ENCODE measurements at regions not wholly inside any gene's neighbourhood (a gene's known extent, or its start where the extent isn't known, plus 50 kb on each side); places are given as distances from the start of the nearest gene placed in this dataset.

DNA sequence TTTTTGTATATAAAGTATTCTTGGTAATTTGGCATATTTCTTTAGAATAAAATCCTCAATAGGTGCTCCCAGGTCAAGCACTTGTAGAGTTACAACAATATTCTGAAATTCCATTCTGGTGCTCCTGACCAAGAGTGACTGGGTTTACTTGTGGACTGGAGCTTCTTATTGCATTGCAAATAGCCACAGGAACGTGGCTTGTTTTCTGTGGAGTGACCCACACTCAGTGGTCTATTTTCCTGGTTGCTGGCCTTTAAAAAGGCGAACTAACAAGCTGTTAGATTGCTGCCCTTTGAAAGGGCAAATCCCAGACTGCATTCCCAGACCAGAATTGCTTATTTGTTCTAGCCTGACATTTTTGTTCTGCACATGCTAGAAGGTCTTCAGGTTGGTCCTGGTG is 658.8 kb upstream of the GOT2 start:
- TF ChIP-seq CTCF (conservative IDR thresholded peaks at IDR 0.05; ENCODE audit: low read depth, low read length) = no peak
- H3K4me3 ChIP-seq (ENCODE audit: low read length) = no peak overlapping the region
- DNase-seq (ENCODE audit: low read depth) = no peak

DNA sequence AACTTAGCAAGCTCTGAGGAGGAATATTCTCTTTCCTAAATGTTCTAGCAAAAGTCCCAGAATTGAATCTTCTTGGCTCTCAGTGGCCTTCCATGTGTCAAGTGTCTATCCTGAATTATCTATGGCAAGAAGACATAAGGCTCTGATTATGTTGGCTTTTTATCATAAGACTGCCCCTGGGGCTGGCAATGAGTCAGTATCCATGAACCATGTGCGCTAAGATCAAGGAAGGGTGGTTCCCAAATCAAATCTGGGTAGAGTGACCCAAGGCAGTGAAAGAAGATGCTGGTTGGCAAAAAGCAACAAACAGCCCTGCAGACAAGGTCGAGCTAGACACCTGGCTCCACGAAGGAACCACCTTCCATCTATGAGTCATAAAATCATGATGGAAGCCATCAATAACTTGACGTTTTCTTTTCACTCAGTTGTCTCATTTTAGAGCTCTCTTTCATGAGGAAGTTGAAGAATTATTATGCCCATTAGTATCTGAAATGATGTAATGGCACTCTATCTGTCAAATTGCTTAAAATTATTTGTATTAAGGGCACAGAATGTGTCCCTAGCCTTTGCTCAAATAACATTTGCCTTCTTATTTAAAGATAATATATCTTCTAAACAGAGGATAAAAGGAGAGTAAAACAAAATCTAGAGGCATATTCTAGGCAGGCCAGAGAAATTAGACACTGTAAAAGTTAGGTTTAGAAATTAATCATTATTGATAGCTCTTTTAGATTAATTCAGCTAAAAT is 657.7 kb upstream of the GOT2 start:
- DNase-seq (ENCODE audit: low read depth) = no peak
- H3K4me3 ChIP-seq (ENCODE audit: low read length) = no peak overlapping the region
- no peak for TF ChIP-seq CTCF (conservative IDR thresholded peaks at IDR 0.05; ENCODE audit: low read depth, low read length)

DNA sequence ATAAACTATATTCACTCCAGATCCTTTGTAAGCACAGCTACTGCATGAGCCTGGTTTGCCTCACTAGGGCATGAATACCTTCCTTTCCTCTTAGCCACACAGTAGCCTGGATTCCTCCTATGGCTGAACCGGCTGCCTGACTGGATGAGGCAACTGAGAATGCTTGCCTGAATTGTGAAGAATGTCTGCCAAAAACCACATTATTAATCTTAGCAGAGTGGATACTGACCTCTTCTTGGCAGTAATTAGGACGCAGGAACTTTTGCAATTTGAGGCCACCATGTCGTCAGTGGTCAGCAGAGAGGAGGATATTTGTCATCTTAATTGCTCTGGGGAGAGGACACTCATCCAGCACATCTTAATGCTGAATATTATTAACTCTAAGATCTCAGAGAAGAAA is 651.8 kb upstream of the GOT2 start:
- TF ChIP-seq CTCF (conservative IDR thresholded peaks at IDR 0.05; ENCODE audit: low read depth, low read length) = no peak
- peak; percentile 87 for DNase-seq (ENCODE audit: low read depth)
- H3K4me3 ChIP-seq (ENCODE audit: low read length) = no peak overlapping the region

DNA sequence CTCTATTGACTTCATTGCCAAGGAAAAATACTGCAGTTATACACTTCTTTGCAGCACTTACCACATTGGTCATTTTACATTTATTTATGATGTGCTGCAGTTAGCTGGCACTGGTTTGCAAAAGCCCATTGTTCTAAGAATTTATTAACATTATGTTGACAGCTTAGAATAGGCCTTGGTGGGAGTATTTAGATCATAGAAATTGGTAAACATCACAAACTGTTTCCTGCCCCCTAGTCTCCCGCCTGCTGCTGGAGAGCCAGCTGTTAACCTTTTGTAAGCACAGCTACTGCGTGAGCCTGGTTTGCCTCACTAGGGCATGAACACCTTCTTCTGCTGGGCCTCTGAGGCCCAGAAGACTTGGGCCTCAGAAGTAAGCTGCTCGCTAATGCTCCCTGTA is 651.4 kb upstream of the GOT2 start:
- H3K4me3 ChIP-seq (ENCODE audit: low read length) = no peak overlapping the region
- no peak for DNase-seq (ENCODE audit: low read depth)
- no peak for TF ChIP-seq CTCF (conservative IDR thresholded peaks at IDR 0.05; ENCODE audit: low read depth, low read length)

GRCh38 chr16:59373632-59374031 is 639.5 kb upstream of the GOT2 start:
- TF ChIP-seq CTCF (conservative IDR thresholded peaks at IDR 0.05; ENCODE audit: low read depth, low read length) = no peak
- no peak overlapping the region for H3K4me3 ChIP-seq (ENCODE audit: low read length)
- no peak for DNase-seq (ENCODE audit: low read depth)

DNA sequence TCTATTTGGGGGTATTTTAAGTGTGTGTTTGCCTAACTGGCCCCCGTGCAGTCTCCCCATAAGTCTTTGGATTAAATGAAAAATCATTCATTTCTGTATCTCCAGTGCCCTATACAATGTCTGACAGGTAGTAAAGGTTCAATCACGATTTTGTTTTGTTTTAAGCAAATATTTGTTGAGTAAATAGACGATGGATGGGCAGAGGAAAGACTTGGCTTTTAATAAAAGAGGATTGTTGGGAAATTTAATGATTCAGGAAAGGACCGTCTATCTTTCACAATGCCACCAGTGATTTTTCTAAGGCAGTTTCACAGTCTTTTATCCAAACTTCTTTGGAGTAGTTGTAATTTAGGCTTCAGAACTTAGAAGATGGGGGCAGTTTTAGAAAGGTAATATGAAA is 636.6 kb upstream of the GOT2 start:
- DNase-seq (ENCODE audit: low read depth) = no peak
- TF ChIP-seq CTCF (conservative IDR thresholded peaks at IDR 0.05; ENCODE audit: low read depth, low read length) = no peak
- H3K4me3 ChIP-seq (ENCODE audit: low read length) = no peak overlapping the region

DNA sequence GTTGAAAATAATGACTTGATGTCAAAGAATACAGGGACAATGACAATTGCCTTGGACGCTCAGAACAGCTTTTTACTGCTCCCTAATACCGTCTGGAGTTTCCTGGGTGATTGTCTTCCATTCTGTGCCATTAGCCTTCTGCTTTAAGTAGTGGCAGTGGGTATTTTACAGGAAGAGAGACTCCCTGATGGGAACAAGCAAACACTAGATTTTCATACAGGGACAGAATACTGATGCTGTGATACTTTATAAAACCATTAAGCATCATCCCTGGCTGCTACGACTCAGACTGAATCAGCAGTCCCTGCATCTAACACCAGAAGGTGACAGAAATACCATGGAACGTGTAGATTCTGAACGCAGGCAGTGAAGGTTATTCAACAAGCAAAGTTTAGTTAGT is 635.4 kb upstream of the GOT2 start:
- TF ChIP-seq CTCF (conservative IDR thresholded peaks at IDR 0.05; ENCODE audit: low read depth, low read length) = no peak
- DNase-seq (ENCODE audit: low read depth) = no peak
- H3K4me3 ChIP-seq (ENCODE audit: low read length) = no peak overlapping the region
